Peyer's patch (tissue), 4 donors: ENCODE measurements at regions not wholly inside any gene's neighbourhood (a gene's known extent, or its start where the extent isn't known, plus 50 kb on each side); places are given as distances from the start of the nearest gene placed in this dataset.

Experiments
- CTCF ChIP-seq, 6 experiments: fragments of 450-650 bp in 4 of 6; fragments of 200-600 bp in 2 of 6; sonication (generic) in 1 of 6; IDR thresholded peaks; one replicate each; pipeline ENCODE4 v1.5.1; 2017 to 2019; ENCODE audit warnings: antibody characterized with exemption in 6 of 6, mild to moderate bottlenecking in 3 of 6, moderate library complexity in 1 of 6
- POLR2A ChIP-seq, 2 donors: fragments of 450-650 bp; IDR thresholded peaks; one replicate each; pipeline ENCODE4 v1.5.1; 2017; ENCODE audit warnings: antibody characterized with exemption in 2 of 2, mild to moderate bottlenecking in 2 of 2, moderate library complexity in 2 of 2

GRCh38 chr6:80489911-80490635 lies 383.6 kb downstream of the BCKDHB start:
- TF ChIP-seq CTCF (IDR thresholded peaks at IDR 0.05) = no peak
- TF ChIP-seq POLR2A (IDR thresholded peaks at IDR 0.05) = no peak
